ENCODE measurements at regions not wholly inside any gene's neighbourhood (a gene's known extent, or its start where the extent isn't known, plus 50 kb on each side); places are given as distances from the start of the nearest gene placed in this dataset.

- H2BK15ac ChIP-seq (ENCODE audit: low read depth, low read length): no peak overlapping the region
- H3K79me1 ChIP-seq (ENCODE audit: low read depth in 1 of 2, low read length in 2 of 2): no peaks in the 10 kb centered on the region
- no peaks in the 10 kb centered on the region for H3K9me1 ChIP-seq (ENCODE audit: insufficient read depth, low read length)
- H3K9ac ChIP-seq (ENCODE audit: low read depth, low read length): no peak overlapping the region
- BruUV-seq (replicated peaks): no TSS peak
- H3K56ac ChIP-seq (ENCODE audit: extremely low read depth, insufficient read depth, low read length): no peak overlapping the region
- no peak overlapping the region for H4K5ac ChIP-seq (ENCODE audit: low read depth, low read length)
- DNase-seq: no peak
- H3K23ac ChIP-seq (ENCODE audit: low read depth, low read length): no peak overlapping the region
- POLR2A ChIA-PET (ENCODE audit: unreplicated experiment): no interaction called here
- intact Hi-C loops (cut with micrococcal nuclease) (no loop called here), in situ Hi-C loops (cut with MboI; ENCODE audit: low sequenced_read_pairs) (no loop called here), dilution Hi-C loops (cut with HindIII; ENCODE audit: low sequenced_read_pairs, unreplicated experiment) (no loop called here)
- H2AFZ ChIP-seq (replicated peaks; ENCODE audit: low read length, poor library complexity): no peak overlapping the region
- TF ChIP-seq FOS (IDR thresholded peaks at IDR 0.05; ENCODE audit: low read depth, low read length) (no peak), BHLHE40 (IDR thresholded peaks at IDR 0.05; ENCODE audit: low read depth, low read length) (no peak), CEBPB (IDR thresholded peaks at IDR 0.05; ENCODE audit: low read depth, low read length) (no peak), MXI1 (IDR thresholded peaks at IDR 0.05; ENCODE audit: borderline replicate concordance, low read depth, low read length) (no peak), RFX5 (IDR thresholded peaks at IDR 0.05; ENCODE audit: low read depth, low read length) (no peak), RCOR1 (IDR thresholded peaks at IDR 0.05; ENCODE audit: insufficient replicate concordance, low read length) (no peak), USF2 (IDR thresholded peaks at IDR 0.05; ENCODE audit: low read depth, low read length) (no peak), SMC3 (IDR thresholded peaks at IDR 0.05; ENCODE audit: low read depth, low read length) (no peak), MAZ (IDR thresholded peaks at IDR 0.05; ENCODE audit: borderline replicate concordance, low read depth, low read length) (no peak), POLR2A (IDR thresholded peaks at IDR 0.05; ENCODE audit: low read depth, low read length) (no peak)
- TF ChIP-seq, protein P1, sequence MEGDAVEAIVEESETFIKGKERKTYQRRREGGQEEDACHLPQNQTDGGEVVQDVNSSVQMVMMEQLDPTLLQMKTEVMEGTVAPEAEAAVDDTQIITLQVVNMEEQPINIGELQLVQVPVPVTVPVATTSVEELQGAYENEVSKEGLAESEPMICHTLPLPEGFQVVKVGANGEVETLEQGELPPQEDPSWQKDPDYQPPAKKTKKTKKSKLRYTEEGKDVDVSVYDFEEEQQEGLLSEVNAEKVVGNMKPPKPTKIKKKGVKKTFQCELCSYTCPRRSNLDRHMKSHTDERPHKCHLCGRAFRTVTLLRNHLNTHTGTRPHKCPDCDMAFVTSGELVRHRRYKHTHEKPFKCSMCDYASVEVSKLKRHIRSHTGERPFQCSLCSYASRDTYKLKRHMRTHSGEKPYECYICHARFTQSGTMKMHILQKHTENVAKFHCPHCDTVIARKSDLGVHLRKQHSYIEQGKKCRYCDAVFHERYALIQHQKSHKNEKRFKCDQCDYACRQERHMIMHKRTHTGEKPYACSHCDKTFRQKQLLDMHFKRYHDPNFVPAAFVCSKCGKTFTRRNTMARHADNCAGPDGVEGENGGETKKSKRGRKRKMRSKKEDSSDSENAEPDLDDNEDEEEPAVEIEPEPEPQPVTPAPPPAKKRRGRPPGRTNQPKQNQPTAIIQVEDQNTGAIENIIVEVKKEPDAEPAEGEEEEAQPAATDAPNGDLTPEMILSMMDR (conservative IDR thresholded peaks at IDR 0.05; ENCODE audit: low read depth, low read length): no peak
- H3K4me2 ChIP-seq (ENCODE audit: low read depth, low read length): peak overlapping the region; percentile 28
- no peak overlapping the region for H2BK5ac ChIP-seq (ENCODE audit: low read depth, low read length, poor library complexity, severe bottlenecking)
- no peak for ATAC-seq (ENCODE audit: low read depth)
- H3K14ac ChIP-seq (replicated peaks; ENCODE audit: low read depth, low read length): no peak overlapping the region
- no peak overlapping the region for H2BK120ac ChIP-seq (ENCODE audit: low read depth, low read length)
- no peak overlapping the region for H4K8ac ChIP-seq (ENCODE audit: low read depth in 2 of 2, low read length in 2 of 2)
- H3K27me3 ChIP-seq (ENCODE audit: control insufficient read depth, insufficient read depth, low read length): no peaks in the 10 kb centered on the region
- H2AK9ac ChIP-seq (replicated peaks; ENCODE audit: low read depth, low read length, poor library complexity): no peak overlapping the region
- H4K20me1 ChIP-seq (ENCODE audit: insufficient read depth, low read length): no peaks in the 10 kb centered on the region
- WGBS, 2 experiments (ENCODE audit: extremely low coverage in 2 of 2, insufficient read length in 1 of 2): no CpG with 5 or more reads among the region's 3 CpGs
- no peak overlapping the region for H2AK5ac ChIP-seq (ENCODE audit: low read depth, low read length)
- no peak overlapping the region for H3K4ac ChIP-seq (ENCODE audit: low read depth, low read length)
- H3K9me3 ChIP-seq (ENCODE audit: control insufficient read depth, insufficient read depth, low read length): no peaks in the 10 kb centered on the region
- H4K91ac ChIP-seq (ENCODE audit: insufficient read depth, low read depth, low read length): no peak overlapping the region
- H3K18ac ChIP-seq (ENCODE audit: low read depth, low read length): no peak overlapping the region
- no peak overlapping the region for H3K4me3 ChIP-seq (ENCODE audit: insufficient read depth, low read depth, low read length)
- no peak overlapping the region for H3K27ac ChIP-seq (ENCODE audit: insufficient read depth, low read length)
- H3K4me1 ChIP-seq (ENCODE audit: control insufficient read depth, insufficient read depth, low read length): no peaks in the 10 kb centered on the region
- H2BK20ac ChIP-seq (ENCODE audit: low read depth, low read length): no peak overlapping the region
- H3K36me3 ChIP-seq (ENCODE audit: control insufficient read depth, insufficient read depth, low read length): no peaks in the 10 kb centered on the region
- CTCF ChIA-PET: interaction anchor here (1.0 kb wide), 1 partner anchor 9 kb away, joined by 3 read pairs; no protein-coding TSS in a partner anchor
Measured at GRCh38 chr4:179634862-179635261, 2192.6 kb upstream of the AGA start.

Measured in IMR-90 (cell line).